ENCODE measurements at regions not wholly inside any gene's neighbourhood (a gene's known extent, or its start where the extent isn't known, plus 50 kb on each side); places are given as distances from the start of the nearest gene placed in this dataset.

DNA sequence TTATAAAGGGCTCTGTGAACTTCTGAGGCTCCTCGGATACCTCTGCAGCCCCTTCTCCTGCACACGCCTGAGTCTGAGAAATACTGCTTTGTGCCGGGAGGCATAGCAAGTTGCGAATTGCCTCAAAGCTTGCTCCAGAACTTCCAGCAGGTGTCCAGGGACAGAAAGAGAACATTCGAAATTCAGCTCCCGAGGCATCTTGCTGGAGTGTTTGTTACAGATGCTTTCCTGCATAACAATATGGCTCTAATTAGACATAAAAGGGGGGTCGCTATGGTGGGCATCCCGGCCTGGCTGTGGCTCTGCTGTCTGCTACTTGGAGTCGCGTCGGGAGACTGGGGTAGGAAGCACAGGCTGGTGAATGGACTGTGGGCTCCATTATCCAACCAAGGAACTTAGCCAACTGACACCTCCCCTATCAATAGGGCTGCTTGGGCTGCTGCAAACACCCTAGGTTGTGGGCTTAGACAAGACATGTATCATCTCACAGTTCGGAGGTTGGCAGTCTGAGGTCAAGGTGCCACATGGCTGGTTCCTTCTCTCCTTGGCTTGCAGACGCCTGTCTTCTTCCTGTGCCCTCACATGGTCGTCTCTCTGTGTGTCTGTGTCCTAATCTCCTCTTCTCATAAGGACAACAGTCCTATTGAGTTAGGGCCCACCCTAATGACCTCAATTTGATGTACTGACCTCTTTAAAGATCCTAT lies 607.0 kb downstream of the NPHP4 start:
- no peak for FAIRE-seq
- no peak for DNase-seq (ENCODE audit: insufficient read length, low spot score)
- TF ChIP-seq POLR2A (IDR thresholded peaks at IDR 0.05; ENCODE audit: low read depth, low read length) = no peak

DNA sequence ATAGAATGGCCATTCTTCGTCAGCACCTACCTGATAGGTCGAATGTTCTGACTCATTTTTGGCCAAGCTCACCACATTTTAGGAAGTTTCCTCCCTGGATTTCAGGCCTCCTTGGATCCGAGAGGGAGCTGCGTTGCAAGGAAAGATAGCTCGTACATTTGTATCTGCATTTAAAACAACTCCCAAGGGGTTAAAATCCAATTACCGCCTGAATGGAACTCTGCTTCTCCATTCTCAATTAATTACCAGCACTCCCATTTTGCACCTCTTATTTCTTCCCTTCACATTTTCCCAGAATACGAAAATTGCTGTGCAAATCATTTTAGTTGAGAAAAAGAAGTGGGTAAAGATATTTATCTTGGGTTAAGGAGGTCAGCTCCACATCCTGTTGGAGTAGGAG lies 610.7 kb downstream of the NPHP4 start:
- FAIRE-seq (no peak), DNase-seq (ENCODE audit: insufficient read length, low spot score) (no peak)
- no peak for TF ChIP-seq POLR2A (IDR thresholded peaks at IDR 0.05; ENCODE audit: low read depth, low read length)

DNA sequence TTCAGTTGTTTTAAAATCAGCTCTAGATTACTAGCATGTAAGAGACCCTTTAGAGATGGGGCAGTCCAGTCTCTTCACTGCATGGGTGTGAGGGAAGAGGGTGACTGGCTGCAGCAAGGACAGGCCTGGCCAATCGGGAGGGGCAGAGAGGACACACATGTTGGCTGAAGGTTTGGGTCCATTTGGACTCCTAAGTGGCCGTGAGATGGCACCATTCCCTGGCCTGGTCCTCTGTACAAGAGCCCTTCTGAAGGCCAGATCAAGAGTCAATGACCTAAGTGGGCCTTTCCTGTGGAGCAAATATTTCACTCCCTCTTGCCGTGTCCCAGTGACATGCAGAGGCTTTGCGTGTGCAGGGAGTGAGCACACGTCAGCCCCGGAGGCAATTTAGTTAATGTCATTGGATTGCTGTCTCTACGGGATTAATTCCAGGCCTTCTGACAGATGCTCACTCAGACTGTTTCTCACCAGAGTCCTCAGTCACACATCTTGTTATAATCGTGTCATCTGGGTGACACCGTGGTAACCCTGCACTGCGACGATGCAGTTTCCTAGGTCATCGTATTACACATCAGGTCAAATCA lies 613.0 kb downstream of the NPHP4 start:
- DNase-seq (ENCODE audit: insufficient read length, low spot score) = no peak
- no peak for TF ChIP-seq POLR2A (IDR thresholded peaks at IDR 0.05; ENCODE audit: low read depth, low read length)
- FAIRE-seq = no peak

DNA sequence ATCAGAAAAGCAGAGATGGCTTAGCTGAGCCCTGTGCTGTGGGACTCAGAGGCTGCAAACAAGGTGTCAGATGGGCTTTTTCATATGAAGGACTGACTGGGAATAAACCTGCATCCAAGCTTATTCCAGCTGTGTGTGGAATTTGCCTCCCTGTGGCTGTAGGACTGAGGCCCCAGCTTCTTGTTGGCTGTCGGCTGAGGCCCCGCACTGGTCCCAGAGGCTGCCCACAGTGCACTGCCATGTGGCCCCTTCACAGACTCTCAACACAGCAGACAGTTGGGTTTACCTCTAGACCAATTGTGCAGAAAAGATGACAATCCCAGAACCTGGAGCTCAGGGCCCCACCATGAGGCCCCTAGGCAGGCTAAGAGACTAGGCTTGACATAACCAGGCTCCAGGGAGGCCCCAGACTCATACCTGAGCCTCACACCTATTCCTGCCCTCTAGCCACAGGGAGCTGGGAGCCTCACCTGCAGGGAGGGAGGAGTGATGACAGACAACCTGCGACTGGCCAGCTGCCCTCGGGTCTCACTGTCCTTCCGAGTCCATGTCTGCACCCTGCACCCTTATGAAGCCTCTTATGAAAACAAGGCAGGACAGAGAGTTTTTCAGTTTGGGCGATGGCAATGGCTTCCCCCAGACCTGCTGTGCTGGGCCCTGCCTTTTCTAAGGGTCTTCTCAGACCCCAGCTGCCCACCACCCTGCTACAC lies 615.5 kb downstream of the NPHP4 start:
- FAIRE-seq (no peak), DNase-seq (ENCODE audit: insufficient read length, low spot score) (no peak)
- no peak for TF ChIP-seq POLR2A (IDR thresholded peaks at IDR 0.05; ENCODE audit: low read depth, low read length)

DNA sequence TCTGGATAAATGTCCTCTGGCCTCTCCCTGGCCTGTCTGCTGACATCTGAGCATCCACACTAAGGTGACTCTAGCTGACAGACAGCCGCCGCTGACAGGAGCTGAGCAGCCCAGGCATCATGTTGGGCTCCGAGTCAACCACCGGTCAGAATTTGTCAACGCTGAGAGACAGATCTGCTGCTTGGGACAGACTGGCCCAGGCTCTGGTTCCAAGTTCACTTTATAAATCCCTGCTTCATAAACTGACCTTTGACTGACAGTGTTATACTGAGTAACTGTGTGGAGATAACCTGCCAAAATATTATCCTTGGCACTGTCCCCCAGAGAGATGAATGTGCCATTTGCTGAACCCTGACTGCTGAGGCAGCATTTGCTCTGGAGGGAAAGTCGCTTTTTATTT lies 616.7 kb downstream of the NPHP4 start:
- no peak for TF ChIP-seq POLR2A (IDR thresholded peaks at IDR 0.05; ENCODE audit: low read depth, low read length)
- FAIRE-seq = no peak
- DNase-seq (ENCODE audit: insufficient read length, low spot score) = no peak

DNA sequence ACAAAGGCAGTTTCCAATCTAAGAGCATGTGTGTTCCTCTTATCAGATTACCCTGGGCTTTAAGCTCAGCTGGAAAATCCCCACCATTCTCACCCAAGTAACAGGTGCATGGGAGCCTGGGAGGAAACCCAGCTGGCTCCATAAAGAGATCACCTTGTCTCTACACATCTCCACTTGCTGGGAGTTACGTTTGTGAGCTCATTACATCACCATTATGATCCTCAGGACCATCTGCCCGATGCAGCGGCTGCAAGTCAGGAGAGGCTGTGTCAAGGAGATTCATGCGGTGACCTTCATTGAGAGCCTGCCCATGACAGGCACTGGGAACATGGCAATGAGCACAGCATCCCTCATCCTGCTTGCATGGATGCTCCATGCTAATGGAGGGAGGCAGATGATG lies 618.0 kb downstream of the NPHP4 start:
- FAIRE-seq = no peak
- TF ChIP-seq POLR2A (IDR thresholded peaks at IDR 0.05; ENCODE audit: low read depth, low read length) = no peak
- no peak for DNase-seq (ENCODE audit: insufficient read length, low spot score)

DNA sequence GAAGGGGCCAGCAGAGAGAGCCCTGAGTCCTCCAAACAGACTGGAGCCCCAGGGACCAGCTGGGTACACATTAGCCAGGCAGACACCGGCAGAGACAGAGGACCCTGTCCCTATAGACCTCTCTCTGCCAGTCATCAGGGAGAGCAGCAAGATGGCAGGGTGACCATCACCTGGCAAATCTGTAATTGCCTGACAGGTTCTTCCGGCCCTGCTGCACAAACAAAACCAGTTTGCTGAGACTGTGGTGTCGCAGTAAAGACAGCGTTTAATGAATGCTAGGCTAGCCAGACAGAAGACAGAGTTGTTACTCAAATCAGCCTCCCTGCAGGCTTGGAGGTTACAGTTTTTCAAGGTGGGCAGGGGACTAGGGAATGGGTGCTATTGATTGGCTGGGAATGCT lies 618.9 kb downstream of the NPHP4 start:
- no peak for TF ChIP-seq POLR2A (IDR thresholded peaks at IDR 0.05; ENCODE audit: low read depth, low read length)
- DNase-seq (ENCODE audit: insufficient read length, low spot score) (no peak), FAIRE-seq (no peak)

DNA sequence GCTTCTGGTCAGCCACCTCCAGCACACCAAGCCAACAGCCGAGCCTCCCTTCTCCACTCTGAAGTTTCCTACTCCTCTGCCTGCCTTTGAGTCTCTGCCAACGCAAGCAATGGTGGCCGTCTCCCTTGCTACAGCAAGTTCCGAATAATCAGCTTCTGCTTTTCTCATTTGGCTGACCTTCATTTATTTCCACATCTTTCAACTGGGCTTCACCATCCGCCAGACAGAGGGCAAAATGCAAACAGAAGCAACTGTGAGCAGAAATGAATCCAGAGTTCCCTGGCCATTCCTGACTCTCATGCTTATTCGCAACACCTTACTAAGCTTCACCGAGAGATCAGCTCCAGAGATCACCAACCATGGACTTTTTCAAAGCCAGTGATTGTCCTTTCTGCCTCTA lies 621.0 kb downstream of the NPHP4 start:
- no peak for DNase-seq (ENCODE audit: insufficient read length, low spot score)
- FAIRE-seq = no peak
- TF ChIP-seq POLR2A (IDR thresholded peaks at IDR 0.05; ENCODE audit: low read depth, low read length) = no peak

DNA sequence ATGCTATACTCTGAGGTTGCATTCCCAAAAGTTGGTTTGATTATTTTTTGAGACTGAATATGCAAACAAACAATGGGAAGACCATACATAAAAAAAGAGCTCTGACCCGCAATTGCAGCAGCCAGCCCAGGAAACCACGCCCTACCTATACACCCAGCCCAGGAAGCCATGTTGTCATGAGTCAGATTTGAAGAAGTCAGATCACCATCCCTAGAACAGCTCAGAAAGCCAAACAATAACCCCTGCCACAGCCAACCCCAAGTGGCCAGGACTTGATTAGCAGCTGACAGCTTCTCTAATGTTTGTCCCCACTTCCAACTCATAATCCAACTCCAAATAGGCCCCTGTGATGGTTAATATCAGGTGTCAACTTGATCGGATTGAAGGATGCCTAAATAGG lies 621.9 kb downstream of the NPHP4 start:
- no peak for FAIRE-seq
- TF ChIP-seq POLR2A (IDR thresholded peaks at IDR 0.05; ENCODE audit: low read depth, low read length) = no peak
- DNase-seq (ENCODE audit: insufficient read length, low spot score) = no peak

DNA sequence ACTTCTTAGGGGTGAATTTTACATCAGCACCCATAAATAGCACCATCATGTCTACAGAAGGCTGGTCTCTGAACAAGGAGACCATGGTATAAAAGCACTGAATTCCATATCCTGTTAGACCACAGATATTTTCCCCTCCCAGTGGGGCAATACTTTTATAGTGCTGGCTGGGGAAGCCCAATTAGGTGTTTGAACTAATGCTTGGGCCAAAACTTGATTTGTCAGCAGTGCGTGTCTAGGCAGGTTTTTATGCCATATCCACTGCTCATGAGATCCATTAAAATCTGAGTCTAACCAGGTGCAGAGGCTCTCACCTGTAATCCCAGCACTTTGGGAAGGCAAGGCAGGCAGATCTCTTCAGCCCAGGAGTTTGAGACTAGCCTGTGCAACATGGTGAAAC lies 623.0 kb downstream of the NPHP4 start:
- FAIRE-seq = no peak
- no peak for TF ChIP-seq POLR2A (IDR thresholded peaks at IDR 0.05; ENCODE audit: low read depth, low read length)
- DNase-seq (ENCODE audit: insufficient read length, low spot score) = no peak

DNA sequence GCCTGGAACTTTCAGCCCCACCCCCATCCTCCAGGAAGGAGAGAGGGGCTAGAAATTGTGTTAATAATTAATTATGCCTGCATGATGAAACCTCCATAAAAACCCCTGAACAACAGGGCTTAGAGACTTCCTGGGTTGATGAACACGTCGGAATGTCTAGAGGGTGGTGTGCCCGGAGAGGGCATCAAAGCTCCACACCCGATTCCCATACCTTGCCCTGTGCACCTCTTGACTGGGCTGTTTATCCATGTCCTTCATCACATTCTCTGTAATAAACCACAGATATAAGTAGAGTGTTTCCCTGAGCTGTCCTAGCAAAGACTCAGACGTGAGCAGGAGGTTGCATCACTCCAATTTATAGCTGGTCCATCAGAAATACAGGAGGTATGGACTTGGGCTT lies 624.0 kb downstream of the NPHP4 start:
- FAIRE-seq (no peak), DNase-seq (ENCODE audit: insufficient read length, low spot score) (no peak)
- TF ChIP-seq POLR2A (IDR thresholded peaks at IDR 0.05; ENCODE audit: low read depth, low read length) = no peak

DNA sequence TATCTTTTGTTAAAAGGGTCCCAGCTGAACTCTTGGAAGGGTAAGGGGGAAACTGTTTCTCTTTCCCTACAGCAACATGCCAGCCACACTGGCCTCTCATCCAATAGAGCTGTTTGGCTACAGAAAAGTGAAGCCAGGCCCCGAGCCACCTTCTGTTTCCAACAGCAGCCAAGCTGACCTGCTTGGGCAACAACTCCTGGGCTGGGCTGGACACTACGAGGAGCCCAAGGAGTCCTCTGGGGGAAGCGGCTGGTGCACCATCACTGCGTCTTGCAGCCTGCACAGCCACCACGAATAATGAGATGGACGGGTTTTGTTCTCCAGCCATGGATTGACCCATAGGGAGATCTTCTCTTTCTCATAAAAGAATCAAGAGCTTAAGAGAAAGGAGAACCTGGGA lies 624.9 kb downstream of the NPHP4 start:
- DNase-seq (ENCODE audit: insufficient read length, low spot score) (no peak), FAIRE-seq (no peak)
- no peak for TF ChIP-seq POLR2A (IDR thresholded peaks at IDR 0.05; ENCODE audit: low read depth, low read length)

DNA sequence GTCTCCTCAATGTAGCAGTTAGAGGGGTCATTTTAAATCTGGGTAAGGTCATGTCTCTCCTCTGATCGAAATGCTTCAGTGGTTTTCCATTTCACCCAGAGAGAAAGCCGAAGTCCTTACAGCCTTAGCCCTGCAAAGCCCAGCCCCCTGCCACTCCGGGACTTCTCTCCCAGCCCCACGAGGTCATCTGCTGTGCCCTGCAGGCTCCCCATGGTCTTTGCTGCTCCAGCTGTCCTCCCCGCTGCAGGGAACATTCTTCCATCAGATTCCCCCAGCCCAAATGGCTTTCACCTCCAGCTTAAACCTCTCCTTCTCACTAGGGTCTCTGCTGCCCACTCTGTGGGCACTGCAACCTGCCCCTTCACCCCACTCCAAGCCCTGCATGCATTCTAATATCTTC lies 626.5 kb downstream of the NPHP4 start:
- FAIRE-seq = no peak
- no peak for TF ChIP-seq POLR2A (IDR thresholded peaks at IDR 0.05; ENCODE audit: low read depth, low read length)

DNA sequence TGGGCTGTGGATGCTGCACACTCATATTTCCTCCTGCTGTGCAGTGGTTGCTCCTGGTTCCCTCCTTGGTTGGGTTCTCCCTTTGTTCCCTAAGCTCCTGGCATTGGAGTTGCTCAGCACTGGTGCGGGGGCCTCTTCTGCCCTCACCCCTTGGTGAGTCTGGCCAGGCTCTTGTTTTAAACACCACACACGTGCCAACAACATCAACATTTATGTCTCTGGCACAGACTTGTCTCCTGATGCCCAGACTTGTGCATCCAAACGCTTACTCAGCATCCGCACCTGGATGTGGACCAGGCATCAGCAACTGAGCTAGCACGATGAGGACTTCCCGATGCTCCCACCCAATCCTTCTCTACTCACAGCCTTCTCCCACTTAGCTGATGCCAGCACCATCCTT lies 627.6 kb downstream of the NPHP4 start:
- DNase-seq (ENCODE audit: insufficient read length, low spot score) (no peak), FAIRE-seq (no peak)
- TF ChIP-seq POLR2A (IDR thresholded peaks at IDR 0.05; ENCODE audit: low read depth, low read length) = no peak

More for the DNA sequence above, 626.5 kb downstream of the NPHP4 start:
- DNase-seq (ENCODE audit: insufficient read length, low spot score) = no peak

DNA sequence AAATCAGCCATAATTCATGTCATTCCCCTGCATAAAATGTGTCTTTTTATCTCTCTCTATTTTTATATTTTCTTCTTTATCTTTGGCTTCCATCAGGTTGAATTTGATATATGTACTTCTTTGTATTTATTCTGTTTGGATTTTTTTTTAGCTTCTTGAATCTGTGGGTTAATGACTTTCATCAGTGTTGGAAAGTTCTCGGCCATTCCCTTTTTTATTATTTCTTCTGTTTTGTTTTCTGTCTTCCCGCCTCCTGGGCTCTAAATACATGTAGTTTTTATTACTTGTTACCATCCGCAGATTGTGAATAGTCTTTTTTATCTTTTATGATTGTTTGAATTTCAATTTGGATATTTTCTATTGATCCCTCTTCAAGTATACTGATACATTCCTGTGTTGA lies 637.5 kb downstream of the NPHP4 start:
- FAIRE-seq = no peak
- TF ChIP-seq POLR2A (IDR thresholded peaks at IDR 0.05; ENCODE audit: low read depth, low read length) = no peak

More for the DNA sequence above, 637.5 kb downstream of the NPHP4 start:
- no peak for DNase-seq (ENCODE audit: insufficient read length, low spot score)
